WTC11 (cell line): ENCODE measurements at regions not wholly inside any gene's neighbourhood (a gene's known extent, or its start where the extent isn't known, plus 50 kb on each side); places are given as distances from the start of the nearest gene placed in this dataset.

Source experiments
- ATAC-seq: fragments of 200-7000 bp; cut with Tn5 transposase; 2 replicates; pipeline ENCODE4 v1.10.0; 2021; ENCODE audit warnings: mild to moderate bottlenecking, moderate library complexity
- CTCF ChIA-PET: fragments of 300-600 bp; sonication (Branson Sonifier 250); formaldehyde crosslinking; loops from one replicate; lab custom pipeline; 2021; ENCODE audit warnings: antibody characterized with exemption; lab: Charles Lee
- POLR2A ChIA-PET: fragments of 350-600 bp; sonication (Branson Sonifier 250); formaldehyde crosslinking; loops from one replicate; lab custom pipeline; 2021; ENCODE audit warnings: antibody characterized with exemption; lab: Charles Lee
- DNase-seq: peaks from one replicate; pipeline ENCODE4 v3.0.0; 2021; ENCODE audit warnings: low spot score
- H3K27ac Mint-ChIP-seq: 2 replicates; pipeline ENCODE4 v1.8.0; 2021; ENCODE audit warnings: mixed read lengths
- H3K27me3 Mint-ChIP-seq: 2 replicates; pipeline ENCODE4 v1.8.0; 2021; ENCODE audit warnings: low read depth, mild to moderate bottlenecking, moderate library complexity, mixed read lengths
- H3K36me3 Mint-ChIP-seq: 2 replicates; pipeline ENCODE4 v1.8.0; 2021; ENCODE audit warnings: mixed read lengths
- H3K4me1 Mint-ChIP-seq: 2 replicates; pipeline ENCODE4 v1.8.0; 2022; ENCODE audit warnings: mixed read lengths
- H3K4me3 Mint-ChIP-seq: 2 replicates; pipeline ENCODE4 v1.8.0; 2021; ENCODE audit warnings: mild to moderate bottlenecking, moderate library complexity, mixed read lengths
- H3K9me3 Mint-ChIP-seq: 2 replicates; pipeline ENCODE4 v1.8.0; 2021; ENCODE audit warnings: mixed read lengths
- CREM ChIP-seq: sonication (generic); formaldehyde crosslinking; IDR thresholded peaks from 2 replicates; pipeline ENCODE4 v1.8.1; 2022; ENCODE audit warnings: mild to moderate bottlenecking, missing genetic modification reagents, moderate library complexity
- EMX1 ChIP-seq: fragments of 250-450 bp; sonication (Bioruptor Pico); IDR thresholded peaks from 2 replicates; pipeline ENCODE4 v1.8.0; 2021; ENCODE audit warnings: mild to moderate bottlenecking
- ESRRA ChIP-seq: sonication (generic); formaldehyde crosslinking; IDR thresholded peaks from 2 replicates; pipeline ENCODE4 v1.8.1; 2022; ENCODE audit warnings: mild to moderate bottlenecking, missing genetic modification reagents, borderline replicate concordance
- FOXK1 ChIP-seq: sonication (generic); formaldehyde crosslinking; IDR thresholded peaks from 2 replicates; pipeline ENCODE4 v1.8.0; 2022; ENCODE audit warnings: mild to moderate bottlenecking, moderate library complexity, missing genetic modification reagents
- FOXP1 ChIP-seq: sonication (generic); formaldehyde crosslinking; IDR thresholded peaks from 2 replicates; pipeline ENCODE4 v1.8.0; 2022; ENCODE audit warnings: missing genetic modification reagents, mild to moderate bottlenecking, moderate library complexity, borderline replicate concordance
- GABPB1 ChIP-seq: sonication (generic); formaldehyde crosslinking; IDR thresholded peaks from 2 replicates; pipeline ENCODE4 v1.8.1; 2023; ENCODE audit warnings: mild to moderate bottlenecking, missing genetic modification reagents
- JAZF1 ChIP-seq: fragments of 250-450 bp; sonication (Bioruptor Pico); IDR thresholded peaks from 2 replicates; pipeline ENCODE4 v1.9.0; 2021; ENCODE audit warnings: moderate library complexity, mild to moderate bottlenecking, inconsistent platforms
- NR1H2 ChIP-seq: sonication (generic); formaldehyde crosslinking; IDR thresholded peaks from 2 replicates; pipeline ENCODE4 v1.9.0; 2021; ENCODE audit warnings: mild to moderate bottlenecking, moderate library complexity, missing genetic modification reagents
- SMAD3 ChIP-seq: sonication (generic); formaldehyde crosslinking; IDR thresholded peaks from 2 replicates; pipeline ENCODE4 v1.8.0; 2022; ENCODE audit warnings: missing genetic modification reagents, mild to moderate bottlenecking, borderline replicate concordance
- TCF7 ChIP-seq: sonication (generic); formaldehyde crosslinking; IDR thresholded peaks from 2 replicates; pipeline ENCODE4 v1.8.0; 2022; ENCODE audit warnings: mild to moderate bottlenecking, low read depth, missing genetic modification reagents, moderate library complexity
- TP53 ChIP-seq: sonication (generic); formaldehyde crosslinking; IDR thresholded peaks from 2 replicates; pipeline ENCODE4 v1.8.1; 2023; ENCODE audit warnings: mild to moderate bottlenecking, missing genetic modification reagents
- ZNF138 ChIP-seq: sonication (generic); formaldehyde crosslinking; conservative IDR thresholded peaks from 2 replicates; pipeline ENCODE4 v1.8.1; 2022; ENCODE audit warnings: mild to moderate bottlenecking, moderate library complexity, missing genetic modification reagents
- ZNF232 ChIP-seq: sonication (generic); formaldehyde crosslinking; IDR thresholded peaks from 2 replicates; pipeline ENCODE4 v1.8.0; 2022; ENCODE audit warnings: mild to moderate bottlenecking, missing genetic modification reagents
- ZNF416 ChIP-seq: fragments of 250-450 bp; sonication (Bioruptor Pico); IDR thresholded peaks from 2 replicates; pipeline ENCODE4 v1.9.0; 2021; ENCODE audit warnings: mild to moderate bottlenecking, inconsistent platforms
- ZNF423 ChIP-seq: fragments of 250-450 bp; sonication (Bioruptor Pico); IDR thresholded peaks from 2 replicates; pipeline ENCODE4 v2.1.2; 2022; ENCODE audit warnings: mild to moderate bottlenecking, moderate library complexity
- TF ChIP-seq, protein P1 (sequence below): sonication (generic); formaldehyde crosslinking; IDR thresholded peaks from 2 replicates; pipeline ENCODE4 v1.8.1; 2023; ENCODE audit warnings: mild to moderate bottlenecking, missing genetic modification reagents, moderate library complexity
- TF ChIP-seq, protein P2 (sequence below): sonication (generic); formaldehyde crosslinking; IDR thresholded peaks from 2 replicates; pipeline ENCODE4 v1.8.0; 2023; ENCODE audit warnings: missing genetic modification reagents, mild to moderate bottlenecking, borderline replicate concordance
- TF ChIP-seq, protein P3 (sequence below): sonication (generic); formaldehyde crosslinking; IDR thresholded peaks from 2 replicates; pipeline ENCODE4 v1.8.0; 2022; ENCODE audit warnings: missing genetic modification reagents
- TF ChIP-seq, protein P4 (sequence below): sonication (generic); formaldehyde crosslinking; IDR thresholded peaks from 2 replicates; pipeline ENCODE4 v1.8.0; 2023; ENCODE audit warnings: mild to moderate bottlenecking, missing genetic modification reagents

DNA sequence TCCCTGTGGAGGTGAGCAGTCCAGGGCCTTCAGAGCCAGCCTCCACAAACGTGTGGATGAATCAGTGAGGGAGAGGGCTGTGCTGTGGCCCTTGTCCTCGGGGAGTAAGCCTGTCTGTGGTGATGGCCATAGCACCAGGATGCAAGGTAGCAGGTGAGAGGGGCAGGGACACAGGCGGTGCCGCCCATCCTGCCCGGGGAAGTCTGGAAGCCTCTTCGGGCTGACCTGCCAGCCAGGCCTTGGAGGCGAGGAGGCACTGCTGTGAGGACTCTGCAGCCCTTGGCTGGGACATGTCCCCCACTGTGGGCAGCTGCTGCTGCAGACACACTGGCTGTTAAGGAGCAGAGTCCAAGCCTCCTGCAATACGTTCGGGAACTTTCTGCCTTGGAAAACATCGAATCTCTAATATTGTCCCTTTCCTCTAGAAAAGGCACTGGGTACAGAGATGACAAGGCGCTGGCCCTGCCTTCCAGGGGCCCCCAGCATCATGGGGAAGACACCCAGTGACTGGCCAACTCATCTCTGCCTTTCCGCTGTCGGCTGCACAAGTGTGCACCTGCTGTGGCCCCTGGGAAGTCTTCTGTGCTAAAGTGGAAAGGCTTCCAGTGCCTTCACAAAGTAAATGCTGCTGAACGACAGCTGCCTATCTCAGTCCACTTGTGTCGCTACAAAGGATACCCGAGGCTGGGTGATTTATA is 101.4 kb downstream of the ADRA2C start:
- ATAC-seq (no peak), DNase-seq (no peak)
- CTCF ChIA-PET = interaction anchor here (1.0 to 1.2 kb wide), 4 partner anchors 13 to 102 kb away, joined by 3 to 6 read pairs (median 4); no protein-coding TSS in a partner anchor
- Mint-ChIP-seq H3K27me3 (peaks cover 21% of the 10 kb centered on the region), H3K27ac (no peak overlapping the region; the same call in 1 of the 2 replicates), H3K4me3 (no peak overlapping the region), H3K9me3 (peaks cover 13% of the 10 kb centered on the region), H3K4me1 (peaks cover 24% of the 10 kb centered on the region), H3K36me3 (peaks cover 7% of the 10 kb centered on the region)
- TF ChIP-seq ZNF232 (CRISPR knock-in tag) = no peak
- TF ChIP-seq, protein P1, sequence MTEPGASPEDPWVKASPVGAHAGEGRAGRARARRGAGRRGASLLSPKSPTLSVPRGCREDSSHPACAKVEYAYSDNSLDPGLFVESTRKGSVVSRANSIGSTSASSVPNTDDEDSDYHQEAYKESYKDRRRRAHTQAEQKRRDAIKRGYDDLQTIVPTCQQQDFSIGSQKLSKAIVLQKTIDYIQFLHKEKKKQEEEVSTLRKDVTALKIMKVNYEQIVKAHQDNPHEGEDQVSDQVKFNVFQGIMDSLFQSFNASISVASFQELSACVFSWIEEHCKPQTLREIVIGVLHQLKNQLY (CRISPR knock-in tag) = no peak
- TF ChIP-seq, protein P2, sequence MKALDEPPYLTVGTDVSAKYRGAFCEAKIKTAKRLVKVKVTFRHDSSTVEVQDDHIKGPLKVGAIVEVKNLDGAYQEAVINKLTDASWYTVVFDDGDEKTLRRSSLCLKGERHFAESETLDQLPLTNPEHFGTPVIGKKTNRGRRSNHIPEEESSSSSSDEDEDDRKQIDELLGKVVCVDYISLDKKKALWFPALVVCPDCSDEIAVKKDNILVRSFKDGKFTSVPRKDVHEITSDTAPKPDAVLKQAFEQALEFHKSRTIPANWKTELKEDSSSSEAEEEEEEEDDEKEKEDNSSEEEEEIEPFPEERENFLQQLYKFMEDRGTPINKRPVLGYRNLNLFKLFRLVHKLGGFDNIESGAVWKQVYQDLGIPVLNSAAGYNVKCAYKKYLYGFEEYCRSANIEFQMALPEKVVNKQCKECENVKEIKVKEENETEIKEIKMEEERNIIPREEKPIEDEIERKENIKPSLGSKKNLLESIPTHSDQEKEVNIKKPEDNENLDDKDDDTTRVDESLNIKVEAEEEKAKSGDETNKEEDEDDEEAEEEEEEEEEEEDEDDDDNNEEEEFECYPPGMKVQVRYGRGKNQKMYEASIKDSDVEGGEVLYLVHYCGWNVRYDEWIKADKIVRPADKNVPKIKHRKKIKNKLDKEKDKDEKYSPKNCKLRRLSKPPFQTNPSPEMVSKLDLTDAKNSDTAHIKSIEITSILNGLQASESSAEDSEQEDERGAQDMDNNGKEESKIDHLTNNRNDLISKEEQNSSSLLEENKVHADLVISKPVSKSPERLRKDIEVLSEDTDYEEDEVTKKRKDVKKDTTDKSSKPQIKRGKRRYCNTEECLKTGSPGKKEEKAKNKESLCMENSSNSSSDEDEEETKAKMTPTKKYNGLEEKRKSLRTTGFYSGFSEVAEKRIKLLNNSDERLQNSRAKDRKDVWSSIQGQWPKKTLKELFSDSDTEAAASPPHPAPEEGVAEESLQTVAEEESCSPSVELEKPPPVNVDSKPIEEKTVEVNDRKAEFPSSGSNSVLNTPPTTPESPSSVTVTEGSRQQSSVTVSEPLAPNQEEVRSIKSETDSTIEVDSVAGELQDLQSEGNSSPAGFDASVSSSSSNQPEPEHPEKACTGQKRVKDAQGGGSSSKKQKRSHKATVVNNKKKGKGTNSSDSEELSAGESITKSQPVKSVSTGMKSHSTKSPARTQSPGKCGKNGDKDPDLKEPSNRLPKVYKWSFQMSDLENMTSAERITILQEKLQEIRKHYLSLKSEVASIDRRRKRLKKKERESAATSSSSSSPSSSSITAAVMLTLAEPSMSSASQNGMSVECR (CRISPR knock-in tag) = no peak
- no peak for TF ChIP-seq ZNF423
- TF ChIP-seq ZNF416 (CRISPR knock-in tag) = no peak
- POLR2A ChIA-PET = no interaction called here

DNA sequence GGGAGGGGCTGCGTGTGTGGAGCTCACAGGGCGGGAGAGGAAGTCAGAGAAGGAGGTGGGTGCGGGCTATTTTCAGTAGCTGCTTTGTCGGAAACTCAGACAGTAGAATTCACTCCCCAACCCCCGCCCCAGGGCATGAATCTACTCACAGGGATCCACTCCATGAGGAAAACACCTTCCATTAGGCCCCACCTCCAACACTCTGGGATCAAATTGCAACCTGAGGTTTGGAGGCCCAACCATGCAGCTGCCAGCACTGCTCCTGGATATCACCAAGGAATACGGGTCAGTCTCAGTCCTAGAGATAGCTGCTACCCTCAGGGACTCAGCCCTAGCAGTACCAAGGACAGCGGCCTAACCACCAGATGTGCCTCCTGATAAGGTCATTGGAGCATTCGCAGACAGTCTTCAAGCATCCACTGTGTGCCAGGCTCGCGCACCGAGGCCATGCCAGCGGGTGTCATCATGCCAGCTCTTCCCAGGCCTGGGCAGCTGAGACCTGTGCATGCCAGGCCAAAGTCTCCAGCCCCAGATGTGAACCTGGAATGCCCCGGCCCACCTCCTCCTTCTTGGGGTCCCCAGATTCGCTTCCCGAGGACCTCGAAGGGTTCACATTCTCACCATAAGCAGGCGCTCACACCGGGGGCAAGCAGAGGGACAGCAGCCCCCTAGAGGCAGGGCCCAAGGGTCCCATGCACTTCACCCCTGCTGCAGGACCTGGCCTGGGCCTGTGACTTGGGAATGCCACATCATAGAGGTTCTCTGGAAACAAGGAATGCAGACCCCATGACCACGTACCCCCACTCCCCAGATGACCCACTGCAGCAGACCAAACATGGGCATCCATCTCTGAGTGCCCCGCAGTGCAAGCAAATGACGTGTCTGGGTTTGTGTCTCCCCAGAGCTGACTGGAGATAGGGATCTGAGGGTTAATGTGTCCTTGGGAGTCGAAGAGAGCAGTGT is 102.3 kb downstream of the ADRA2C start:
- H3K4me3 Mint-ChIP-seq = no peak overlapping the region
- H3K4me1 Mint-ChIP-seq = peaks cover 27% of the 10 kb centered on the region
- CTCF ChIA-PET = interaction anchor here (0.6 to 1.2 kb wide), 6 partner anchors 12 to 103 kb away, joined by 3 to 6 read pairs (median 3); no protein-coding TSS in a partner anchor
- peaks cover 13% of the 10 kb centered on the region for H3K9me3 Mint-ChIP-seq
- ATAC-seq (peak; percentile 46), DNase-seq (peak; percentile 71)
- H3K36me3 Mint-ChIP-seq = peaks cover 7% of the 10 kb centered on the region
- POLR2A ChIA-PET = no interaction called here
- peaks cover 31% of the 10 kb centered on the region for H3K27me3 Mint-ChIP-seq
- peak overlapping the region; percentile 53; the same call in 1 of the 2 replicates for H3K27ac Mint-ChIP-seq
- TF ChIP-seq, protein P3, sequence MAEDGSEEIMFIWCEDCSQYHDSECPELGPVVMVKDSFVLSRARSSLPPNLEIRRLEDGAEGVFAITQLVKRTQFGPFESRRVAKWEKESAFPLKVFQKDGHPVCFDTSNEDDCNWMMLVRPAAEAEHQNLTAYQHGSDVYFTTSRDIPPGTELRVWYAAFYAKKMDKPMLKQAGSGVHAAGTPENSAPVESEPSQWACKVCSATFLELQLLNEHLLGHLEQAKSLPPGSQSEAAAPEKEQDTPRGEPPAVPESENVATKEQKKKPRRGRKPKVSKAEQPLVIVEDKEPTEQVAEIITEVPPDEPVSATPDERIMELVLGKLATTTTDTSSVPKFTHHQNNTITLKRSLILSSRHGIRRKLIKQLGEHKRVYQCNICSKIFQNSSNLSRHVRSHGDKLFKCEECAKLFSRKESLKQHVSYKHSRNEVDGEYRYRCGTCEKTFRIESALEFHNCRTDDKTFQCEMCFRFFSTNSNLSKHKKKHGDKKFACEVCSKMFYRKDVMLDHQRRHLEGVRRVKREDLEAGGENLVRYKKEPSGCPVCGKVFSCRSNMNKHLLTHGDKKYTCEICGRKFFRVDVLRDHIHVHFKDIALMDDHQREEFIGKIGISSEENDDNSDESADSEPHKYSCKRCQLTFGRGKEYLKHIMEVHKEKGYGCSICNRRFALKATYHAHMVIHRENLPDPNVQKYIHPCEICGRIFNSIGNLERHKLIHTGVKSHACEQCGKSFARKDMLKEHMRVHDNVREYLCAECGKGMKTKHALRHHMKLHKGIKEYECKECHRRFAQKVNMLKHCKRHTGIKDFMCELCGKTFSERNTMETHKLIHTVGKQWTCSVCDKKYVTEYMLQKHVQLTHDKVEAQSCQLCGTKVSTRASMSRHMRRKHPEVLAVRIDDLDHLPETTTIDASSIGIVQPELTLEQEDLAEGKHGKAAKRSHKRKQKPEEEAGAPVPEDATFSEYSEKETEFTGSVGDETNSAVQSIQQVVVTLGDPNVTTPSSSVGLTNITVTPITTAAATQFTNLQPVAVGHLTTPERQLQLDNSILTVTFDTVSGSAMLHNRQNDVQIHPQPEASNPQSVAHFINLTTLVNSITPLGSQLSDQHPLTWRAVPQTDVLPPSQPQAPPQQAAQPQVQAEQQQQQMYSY (CRISPR knock-in tag) = no peak
- TF ChIP-seq FOXK1 (no peak), FOXP1 (CRISPR knock-in tag) (0 out of 2 replicates have a peak, but pooled peaks have one; percentile 42), SMAD3 (no peak; the same call in 1 of the 2 replicates), JAZF1 (CRISPR knock-in tag) (no peak), ESRRA (CRISPR knock-in tag) (0 out of 2 replicates have a peak, but pooled peaks have one; percentile 43), TP53 (0 out of 2 replicates have a peak, but pooled peaks have one; percentile 24), ZNF416 (CRISPR knock-in tag) (0 out of 2 replicates have a peak, but pooled peaks have one; percentile 42), EMX1 (CRISPR knock-in tag) (no peak), TCF7 (CRISPR knock-in tag) (peak; percentile 70; the same call in 1 of the 2 replicates), CREM (no peak), GABPB1 (CRISPR knock-in tag) (no peak), NR1H2 (CRISPR knock-in tag) (no peak), ZNF138 (CRISPR knock-in tag) (no peak)
- TF ChIP-seq, protein P1 (CRISPR knock-in tag) = no peak
- TF ChIP-seq, protein P4, sequence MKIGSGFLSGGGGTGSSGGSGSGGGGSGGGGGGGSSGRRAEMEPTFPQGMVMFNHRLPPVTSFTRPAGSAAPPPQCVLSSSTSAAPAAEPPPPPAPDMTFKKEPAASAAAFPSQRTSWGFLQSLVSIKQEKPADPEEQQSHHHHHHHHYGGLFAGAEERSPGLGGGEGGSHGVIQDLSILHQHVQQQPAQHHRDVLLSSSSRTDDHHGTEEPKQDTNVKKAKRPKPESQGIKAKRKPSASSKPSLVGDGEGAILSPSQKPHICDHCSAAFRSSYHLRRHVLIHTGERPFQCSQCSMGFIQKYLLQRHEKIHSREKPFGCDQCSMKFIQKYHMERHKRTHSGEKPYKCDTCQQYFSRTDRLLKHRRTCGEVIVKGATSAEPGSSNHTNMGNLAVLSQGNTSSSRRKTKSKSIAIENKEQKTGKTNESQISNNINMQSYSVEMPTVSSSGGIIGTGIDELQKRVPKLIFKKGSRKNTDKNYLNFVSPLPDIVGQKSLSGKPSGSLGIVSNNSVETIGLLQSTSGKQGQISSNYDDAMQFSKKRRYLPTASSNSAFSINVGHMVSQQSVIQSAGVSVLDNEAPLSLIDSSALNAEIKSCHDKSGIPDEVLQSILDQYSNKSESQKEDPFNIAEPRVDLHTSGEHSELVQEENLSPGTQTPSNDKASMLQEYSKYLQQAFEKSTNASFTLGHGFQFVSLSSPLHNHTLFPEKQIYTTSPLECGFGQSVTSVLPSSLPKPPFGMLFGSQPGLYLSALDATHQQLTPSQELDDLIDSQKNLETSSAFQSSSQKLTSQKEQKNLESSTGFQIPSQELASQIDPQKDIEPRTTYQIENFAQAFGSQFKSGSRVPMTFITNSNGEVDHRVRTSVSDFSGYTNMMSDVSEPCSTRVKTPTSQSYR = peak; percentile 33; the same call in 1 of the 2 replicates
